HepG2 (cell line): ENCODE measurements at regions not wholly inside any gene's neighbourhood (a gene's known extent, or its start where the extent isn't known, plus 50 kb on each side); places are given as distances from the start of the nearest gene placed in this dataset.
A peak's percentile ranks its signal among the peaks of the same experiment; 100 is the strongest.

Experiments
- ATAC-seq: fragments of 200-7000 bp; cut with Tn5 transposase; 3 replicates; pipeline ENCODE4 v1.9.1; 2020; ENCODE audit warnings: mild to moderate bottlenecking, moderate library complexity
- BruUV-seq: library from RNA; stranded (reverse); fragments of 400-500 nt; replicated peaks from 2 replicates; lab custom pipeline; 2021; lab: Mats Ljungman, UMichigan
- CTCF ChIA-PET: fragments of 300-600 bp; formaldehyde crosslinking; extraction: SDS; loops from one replicate; lab custom pipeline; 2021; ENCODE audit warnings: low total read pairs, inconsistent platforms, low intra/inter-chr PET ratio; lab: Yijun Ruan, JAX
- POLR2A ChIA-PET: fragments of 350-600 bp; sonication (Branson Sonifier 250); formaldehyde crosslinking; loops from one replicate; lab custom pipeline; 2020; ENCODE audit warnings: antibody characterized with exemption, inconsistent platforms; lab: Yijun Ruan, JAX
- DNase-seq: peaks from one replicate; pipeline ENCODE4 v3.0.0-alpha.2; 2015; ENCODE audit warnings: low spot score
- FAIRE-seq: peaks from 3 replicates; lab custom pipeline; 2011; peaks lifted over from hg19 to GRCh38; lab: Jason Lieb, UNC
- H2AFZ ChIP-seq: one replicate; pipeline ENCODE4 v1.6.1; 2011; ENCODE audit warnings: low read length, inconsistent platforms
- H3K27ac ChIP-seq: fragments of 300-600 bp; 3 replicates; pipeline ENCODE4 v1.8.0; 2011; ENCODE audit warnings: mixed run types, mild to moderate bottlenecking, mixed read lengths, low read length, inconsistent platforms; ENCODE audit not compliant: insufficient read depth; ENCODE audit errors: extremely low read length
- H3K27me3 ChIP-seq, 2 experiments: fragments of 200-600 bp in 1 of 2; 2 replicates in 1 of 2; 3 replicates in 1 of 2; pipeline versions ENCODE4 v1.6.0 to v1.8.0; 2011; ENCODE audit warnings: low read length in 2 of 2, mild to moderate bottlenecking in 2 of 2, moderate library complexity in 2 of 2, inconsistent platforms in 1 of 2; ENCODE audit not compliant: insufficient read depth in 2 of 2, control insufficient read depth in 1 of 2
- H3K36me3 ChIP-seq, 2 experiments: fragments of 200-600 bp in 1 of 2; replicated peaks in 1 of 2; 2 replicates in 1 of 2; 3 replicates in 1 of 2; pipeline versions ENCODE4 v1.5.1 to v1.8.0; 2011; ENCODE audit warnings: low read length in 2 of 2, inconsistent platforms in 1 of 2; ENCODE audit not compliant: insufficient read depth in 2 of 2, control insufficient read depth in 1 of 2
- H3K4me1 ChIP-seq: 2 replicates; pipeline ENCODE4 v1.5.1; 2012; ENCODE audit warnings: low read length, inconsistent platforms; ENCODE audit not compliant: insufficient read depth
- H3K4me2 ChIP-seq: 2 replicates; pipeline ENCODE4 v1.6.0; 2011; ENCODE audit warnings: low read depth, low read length, inconsistent platforms
- H3K4me3 ChIP-seq, 3 experiments: fragments of 200-600 bp in 1 of 3; sonication (generic), shearing (Covaris generic) in 1 of 3; replicated peaks in 1 of 3; 2 replicates each; pipeline ENCODE4 v1.5.1; 2011 to 2016; ENCODE audit warnings: low read length in 3 of 3, inconsistent platforms in 2 of 3, low read depth in 2 of 3, mild to moderate bottlenecking in 2 of 3, control low read depth in 1 of 3, mixed read lengths in 1 of 3; ENCODE audit not compliant: insufficient read depth in 1 of 3
- H3K79me2 ChIP-seq: one replicate; pipeline ENCODE4 v1.6.1; 2011; ENCODE audit warnings: low read length, inconsistent platforms; ENCODE audit not compliant: insufficient read depth
- H3K9ac ChIP-seq: 2 replicates; pipeline ENCODE4 v1.6.0; 2011; ENCODE audit warnings: mild to moderate bottlenecking, low read depth, low read length, inconsistent platforms; ENCODE audit not compliant: insufficient read depth
- H3K9me3 ChIP-seq: 2 replicates; pipeline ENCODE4 v1.5.1; 2012; ENCODE audit warnings: mild to moderate bottlenecking, low read length
- H4K20me1 ChIP-seq: 2 replicates; pipeline ENCODE4 v1.6.0; 2011; ENCODE audit warnings: inconsistent platforms, mild to moderate bottlenecking, low read length, moderate library complexity; ENCODE audit not compliant: insufficient read depth
- CC2D1A ChIP-seq: sonication (generic); formaldehyde crosslinking; IDR thresholded peaks from 2 replicates; pipeline ENCODE4 v1.8.1; 2023; ENCODE audit warnings: mild to moderate bottlenecking, missing genetic modification reagents
- HCFC1 ChIP-seq: fragments of 150-350 bp; IDR thresholded peaks from 2 replicates; pipeline ENCODE4 v1.6.1; 2014; ENCODE audit warnings: low read depth, low read length
- ISL2 ChIP-seq: sonication (generic); formaldehyde crosslinking; IDR thresholded peaks from 2 replicates; pipeline ENCODE4 v1.5.0; 2020; ENCODE audit warnings: missing genetic modification reagents
- KDM2A ChIP-seq: sonication (generic); formaldehyde crosslinking; IDR thresholded peaks from 2 replicates; pipeline ENCODE4 v1.4.0; 2020; ENCODE audit warnings: low read depth, missing genetic modification reagents, borderline replicate concordance
- RAD21 ChIP-seq: fragments of 450-650 bp; formaldehyde crosslinking; IDR thresholded peaks from 2 replicates; pipeline ENCODE4 v1.5.0; 2020; ENCODE audit warnings: mild to moderate bottlenecking
- SALL1 ChIP-seq: sonication (generic); formaldehyde crosslinking; IDR thresholded peaks from 2 replicates; pipeline ENCODE4 v1.8.0; 2022; ENCODE audit warnings: mild to moderate bottlenecking, missing genetic modification reagents
- SMC3 ChIP-seq: IDR thresholded peaks from 2 replicates; pipeline ENCODE4 v1.6.1; 2011; ENCODE audit warnings: low read length, improper control_type of control experiment
- STAG1 ChIP-seq: sonication (generic); formaldehyde crosslinking; IDR thresholded peaks from 2 replicates; pipeline ENCODE4 v1.4.0; 2020; ENCODE audit warnings: missing genetic modification reagents
- XRCC5 ChIP-seq: fragments of 200-400 bp; formaldehyde crosslinking; optimal IDR thresholded peaks from 2 replicates; pipeline ENCODE3; 2017; ENCODE audit warnings: mild to moderate bottlenecking, low read length
- ZBTB3 ChIP-seq: sonication (generic); formaldehyde crosslinking; IDR thresholded peaks from 2 replicates; pipeline ENCODE4 v1.4.0; 2020; ENCODE audit warnings: low read depth, mild to moderate bottlenecking, moderate library complexity, missing genetic modification reagents, borderline replicate concordance
- ZMYM4 ChIP-seq: sonication (generic); formaldehyde crosslinking; IDR thresholded peaks from 2 replicates; pipeline ENCODE4 v1.8.1; 2023; ENCODE audit warnings: mild to moderate bottlenecking, missing genetic modification reagents
- WGBS: methylation state at CpG from one replicate; pipeline ENCODE4 v1.1.6; 2017; ENCODE audit warnings: low lambda C conversion rate; 5-methylcytosine and 5-hydroxymethylcytosine counted together
- in situ Hi-C: cut with HindIII; loops from 2 replicates; pipeline ENCODE4 v1.10.0; 2017; ENCODE audit warnings: low pct_unique_long_range_greater_than_20kb; ENCODE audit not compliant: extremely low pct_ligation_motif_present
- intact Hi-C: fragments of 100-400 bp; cut with micrococcal nuclease; formaldehyde crosslinking; loops from one replicate; pipeline ENCODE4 v1.10.0; 2022; ENCODE audit not compliant: unreplicated experiment
- TF ChIP-seq, protein P1 (sequence below): sonication (generic); formaldehyde crosslinking; IDR thresholded peaks from 2 replicates; pipeline ENCODE4 v1.4.0; 2020; ENCODE audit warnings: missing genetic modification reagents
- TF ChIP-seq, protein P2 (sequence below), 2 experiments: sonication (generic) in 1 of 2; formaldehyde crosslinking in 1 of 2; IDR thresholded peaks; 2 replicates each; pipeline versions ENCODE4 v1.4.0 to v1.6.1; 2018 to 2020; ENCODE audit warnings: missing genetic modification reagents in 2 of 2, borderline replicate concordance in 1 of 2, low read depth in 1 of 2, mild to moderate bottlenecking in 1 of 2, missing biosample characterization in 1 of 2
- TF ChIP-seq, protein P3 (sequence below): sonication (generic); formaldehyde crosslinking; IDR thresholded peaks from 2 replicates; pipeline ENCODE4 v1.5.0; 2020; ENCODE audit warnings: mild to moderate bottlenecking, missing genetic modification reagents, moderate library complexity

DNA sequence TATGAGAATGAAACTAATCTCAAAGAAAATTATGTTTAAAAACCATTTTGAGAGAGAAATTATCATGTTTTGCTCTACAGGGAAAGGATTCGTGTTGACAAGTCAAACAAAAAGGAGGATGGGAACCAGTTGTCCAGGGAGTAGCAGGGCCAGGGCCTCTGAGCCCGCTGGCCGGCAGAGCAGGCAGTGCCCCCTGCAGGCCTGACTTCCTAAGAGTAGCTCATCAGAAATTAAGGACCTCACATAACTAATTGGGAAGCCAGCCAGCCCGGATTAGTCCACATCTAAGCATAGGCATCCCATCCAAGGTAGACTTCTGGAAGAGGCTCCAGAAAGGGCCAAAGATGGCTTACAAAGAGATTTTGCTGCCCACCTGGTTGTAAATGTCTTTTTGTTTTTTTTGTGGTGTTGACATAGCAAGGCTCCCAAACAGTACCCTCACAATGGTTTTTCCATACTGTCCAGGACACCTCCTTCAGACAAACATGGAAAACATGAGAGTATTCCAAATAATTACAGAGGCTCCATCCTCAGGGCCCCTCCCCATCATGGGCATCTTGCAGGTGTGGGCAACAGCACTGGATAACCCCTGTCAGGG is 241.2 kb upstream of the TANK start:
- ATAC-seq, result peak; percentile 98
- Histone ChIP-seq H3K4me2 (no peak overlapping the region), H3K9me3 (no peaks in the 10 kb centered on the region), H3K36me3 (no peaks in the 10 kb centered on the region), H2AFZ (no peak overlapping the region), H3K27me3 (no peaks in the 10 kb centered on the region), H3K4me1 (no peaks in the 10 kb centered on the region), H3K9ac (no peak overlapping the region), H3K4me3 (no peak overlapping the region), H4K20me1 (no peaks in the 10 kb centered on the region), H3K79me2 (no peaks in the 10 kb centered on the region), H3K27ac (no peak overlapping the region)
- peak; percentile 39 for FAIRE-seq
- TF ChIP-seq ZMYM4 (0 out of 2 replicates have a peak, but pooled peaks have one; percentile 25), STAG1 (CRISPR knock-in tag) (peak; percentile 87), SALL1 (CRISPR knock-in tag) (0 out of 2 replicates have a peak, but pooled peaks have one; percentile 18), ZBTB3 (CRISPR knock-in tag) (no peak), XRCC5 (peak; percentile 71), HCFC1 (no peak), CC2D1A (CRISPR knock-in tag) (no peak), ISL2 (CRISPR knock-in tag) (0 out of 2 replicates have a peak, but pooled peaks have one; percentile 22), SMC3 (peak; percentile 41; the same call in 1 of the 2 replicates), KDM2A (CRISPR knock-in tag) (peak; percentile 43; the same call in 1 of the 2 replicates), RAD21 (CRISPR knock-in tag) (peak; percentile 48; the same call in 1 of the 2 replicates)
- TF ChIP-seq, protein P1, sequence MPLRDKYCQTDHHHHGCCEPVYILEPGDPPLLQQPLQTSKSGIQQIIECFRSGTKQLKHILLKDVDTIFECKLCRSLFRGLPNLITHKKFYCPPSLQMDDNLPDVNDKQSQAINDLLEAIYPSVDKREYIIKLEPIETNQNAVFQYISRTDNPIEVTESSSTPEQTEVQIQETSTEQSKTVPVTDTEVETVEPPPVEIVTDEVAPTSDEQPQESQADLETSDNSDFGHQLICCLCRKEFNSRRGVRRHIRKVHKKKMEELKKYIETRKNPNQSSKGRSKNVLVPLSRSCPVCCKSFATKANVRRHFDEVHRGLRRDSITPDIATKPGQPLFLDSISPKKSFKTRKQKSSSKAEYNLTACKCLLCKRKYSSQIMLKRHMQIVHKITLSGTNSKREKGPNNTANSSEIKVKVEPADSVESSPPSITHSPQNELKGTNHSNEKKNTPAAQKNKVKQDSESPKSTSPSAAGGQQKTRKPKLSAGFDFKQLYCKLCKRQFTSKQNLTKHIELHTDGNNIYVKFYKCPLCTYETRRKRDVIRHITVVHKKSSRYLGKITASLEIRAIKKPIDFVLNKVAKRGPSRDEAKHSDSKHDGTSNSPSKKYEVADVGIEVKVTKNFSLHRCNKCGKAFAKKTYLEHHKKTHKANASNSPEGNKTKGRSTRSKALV (CRISPR knock-in tag), result 0 out of 2 replicates have a peak, but pooled peaks have one; percentile 28
- TF ChIP-seq, protein P2, sequence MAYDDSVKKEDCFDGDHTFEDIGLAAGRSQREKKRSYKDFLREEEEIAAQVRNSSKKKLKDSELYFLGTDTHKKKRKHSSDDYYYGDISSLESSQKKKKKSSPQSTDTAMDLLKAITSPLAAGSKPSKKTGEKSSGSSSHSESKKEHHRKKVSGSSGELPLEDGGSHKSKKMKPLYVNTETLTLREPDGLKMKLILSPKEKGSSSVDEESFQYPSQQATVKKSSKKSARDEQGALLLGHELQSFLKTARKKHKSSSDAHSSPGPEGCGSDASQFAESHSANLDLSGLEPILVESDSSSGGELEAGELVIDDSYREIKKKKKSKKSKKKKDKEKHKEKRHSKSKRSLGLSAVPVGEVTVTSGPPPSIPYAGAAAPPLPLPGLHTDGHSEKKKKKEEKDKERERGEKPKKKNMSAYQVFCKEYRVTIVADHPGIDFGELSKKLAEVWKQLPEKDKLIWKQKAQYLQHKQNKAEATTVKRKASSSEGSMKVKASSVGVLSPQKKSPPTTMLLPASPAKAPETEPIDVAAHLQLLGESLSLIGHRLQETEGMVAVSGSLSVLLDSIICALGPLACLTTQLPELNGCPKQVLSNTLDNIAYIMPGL (CRISPR knock-in tag; IDR thresholded peaks at IDR 0.05; ENCODE audit: borderline replicate concordance in 1 of 2, low read depth in 1 of 2), result peak in 1 of 2 experiments; percentile 32; a peak in 1 of 4 replicates
- TF ChIP-seq, protein P3, sequence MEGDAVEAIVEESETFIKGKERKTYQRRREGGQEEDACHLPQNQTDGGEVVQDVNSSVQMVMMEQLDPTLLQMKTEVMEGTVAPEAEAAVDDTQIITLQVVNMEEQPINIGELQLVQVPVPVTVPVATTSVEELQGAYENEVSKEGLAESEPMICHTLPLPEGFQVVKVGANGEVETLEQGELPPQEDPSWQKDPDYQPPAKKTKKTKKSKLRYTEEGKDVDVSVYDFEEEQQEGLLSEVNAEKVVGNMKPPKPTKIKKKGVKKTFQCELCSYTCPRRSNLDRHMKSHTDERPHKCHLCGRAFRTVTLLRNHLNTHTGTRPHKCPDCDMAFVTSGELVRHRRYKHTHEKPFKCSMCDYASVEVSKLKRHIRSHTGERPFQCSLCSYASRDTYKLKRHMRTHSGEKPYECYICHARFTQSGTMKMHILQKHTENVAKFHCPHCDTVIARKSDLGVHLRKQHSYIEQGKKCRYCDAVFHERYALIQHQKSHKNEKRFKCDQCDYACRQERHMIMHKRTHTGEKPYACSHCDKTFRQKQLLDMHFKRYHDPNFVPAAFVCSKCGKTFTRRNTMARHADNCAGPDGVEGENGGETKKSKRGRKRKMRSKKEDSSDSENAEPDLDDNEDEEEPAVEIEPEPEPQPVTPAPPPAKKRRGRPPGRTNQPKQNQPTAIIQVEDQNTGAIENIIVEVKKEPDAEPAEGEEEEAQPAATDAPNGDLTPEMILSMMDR (CRISPR knock-in tag), result peak; percentile 74
- BruUV-seq, result no TSS peak
- POLR2A ChIA-PET, result no interaction called here
- under 1% methylated on average over 4 of the region's 4 CpGs for WGBS
- CTCF ChIA-PET, result no interaction called here
- in situ Hi-C loops (no loop called here), intact Hi-C loops (loop anchor here (1.0 to 5.0 kb wide), 5 partner anchors 492 to 807 kb away; no protein-coding TSS in a partner anchor)
- peak; percentile 37 for DNase-seq
